Inflammatory macrophage treated with lipopolysaccharide for 1 hour (primary cell): ENCODE measurements at regions not wholly inside any gene's neighbourhood (a gene's known extent, or its start where the extent isn't known, plus 50 kb on each side); places are given as distances from the start of the nearest gene placed in this dataset.

Experiments used
- DNase-seq, 2 donors: peaks; one replicate each; pipeline ENCODE4 v3.0.0-alpha.2; 2020 to 2022

DNA sequence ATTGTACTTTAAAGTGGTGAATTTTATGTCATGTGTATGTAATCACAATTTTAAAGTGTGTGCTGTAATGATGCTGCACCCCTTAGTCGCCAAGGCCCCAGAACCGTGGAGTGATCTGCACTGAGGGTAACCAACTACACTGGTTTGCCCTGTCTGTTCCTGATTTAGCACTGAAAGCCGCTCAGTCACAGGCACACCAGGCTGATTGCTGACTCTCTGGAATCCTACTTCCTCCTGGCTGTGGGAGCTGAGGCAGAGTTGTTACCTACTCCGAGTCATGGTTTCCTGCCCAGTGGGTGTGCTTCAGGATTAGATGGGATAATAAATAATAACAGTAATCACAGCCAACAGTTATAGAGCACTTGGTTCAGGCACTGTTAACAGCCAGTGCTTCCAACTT is 645.4 kb downstream of the BCOR start:
- peak; percentile 14 to 55 for DNase-seq

DNA sequence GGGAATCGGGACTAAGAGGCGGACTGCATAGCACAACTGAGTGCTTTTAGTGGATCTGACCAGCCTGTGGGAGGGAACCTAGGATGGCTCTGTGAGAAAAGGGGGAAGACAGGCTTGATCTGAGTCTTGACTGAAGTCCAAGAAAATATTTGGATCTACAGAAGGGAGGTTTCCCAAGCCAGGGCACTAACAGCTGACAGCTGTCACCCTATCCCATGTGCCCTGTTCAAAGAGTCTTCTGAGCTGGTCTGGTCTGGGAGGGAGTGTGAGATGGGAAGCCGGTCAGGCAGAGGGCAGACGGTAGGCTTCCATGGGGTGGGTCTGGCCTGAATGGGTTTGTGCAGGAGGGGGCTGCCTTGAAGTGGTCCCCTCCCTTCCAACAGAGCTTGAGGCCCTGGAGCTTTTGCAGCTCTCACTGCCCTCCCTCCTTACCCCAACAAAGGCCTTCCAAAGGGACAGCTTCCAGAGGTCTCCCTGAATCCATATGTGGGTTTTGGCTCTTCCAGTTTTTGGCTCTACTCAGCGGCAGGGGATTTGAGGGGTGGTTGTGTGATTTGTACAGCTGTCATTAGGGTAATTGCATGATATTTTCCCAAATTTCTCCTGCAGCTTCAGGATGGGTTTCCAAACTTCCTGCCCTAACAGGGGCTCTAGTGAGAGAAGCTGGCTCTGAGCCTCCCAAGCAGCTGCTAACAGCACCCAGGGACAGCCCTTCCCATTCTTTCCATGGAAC is 643.7 kb downstream of the BCOR start:
- DNase-seq = no peak

DNA sequence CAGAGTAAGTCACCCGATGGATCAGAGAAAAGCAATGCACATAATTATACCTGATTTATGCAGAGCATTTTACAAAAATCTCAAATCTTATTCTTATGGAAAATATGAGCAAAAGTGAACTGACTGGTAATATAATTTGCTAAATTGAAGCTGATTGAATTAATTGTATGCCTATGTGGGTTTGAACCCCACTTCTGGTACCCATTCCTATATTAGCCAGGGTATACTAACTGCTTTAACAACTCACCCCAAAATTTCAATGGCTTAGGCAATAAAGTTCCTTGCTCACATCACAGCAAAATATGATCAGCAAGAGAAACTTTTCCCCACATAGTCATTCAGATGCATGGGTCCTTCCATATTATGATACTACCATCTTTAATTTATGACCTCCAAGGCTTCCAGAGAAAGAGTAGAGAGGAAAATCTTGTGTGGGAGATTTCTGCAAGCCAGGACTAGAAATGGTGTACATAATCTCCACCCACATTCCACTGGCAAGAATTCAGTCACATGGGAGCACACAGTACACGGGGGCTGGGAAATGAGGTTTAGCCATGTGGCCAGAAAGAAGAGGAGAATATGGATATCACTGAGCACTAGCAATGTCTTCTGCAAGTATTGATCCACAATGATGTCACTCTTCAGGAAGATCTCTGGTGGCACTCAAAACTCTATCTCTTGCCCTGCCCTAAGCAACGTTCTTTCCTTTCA is 640.7 kb downstream of the BCOR start:
- DNase-seq = no peak

DNA sequence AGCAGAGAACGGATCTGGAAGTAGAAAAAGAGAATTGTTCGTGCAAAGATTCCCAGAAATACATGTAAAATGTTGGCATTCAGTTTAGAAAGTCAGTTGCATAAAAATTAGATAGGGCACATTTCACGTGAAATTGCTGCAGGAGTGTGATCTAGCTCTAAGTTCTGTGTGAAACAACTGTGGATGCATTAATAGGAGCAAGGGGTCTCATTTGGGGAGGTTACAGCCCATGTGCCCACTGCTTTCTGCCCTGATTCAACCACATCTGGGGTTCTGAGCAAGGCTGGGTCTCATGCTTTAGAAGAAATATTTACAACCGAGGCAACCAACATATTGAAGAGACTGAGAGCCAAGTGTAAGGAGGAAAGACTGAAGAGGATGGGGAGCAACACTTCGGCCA is 639.0 kb downstream of the BCOR start:
- DNase-seq = no peak

DNA sequence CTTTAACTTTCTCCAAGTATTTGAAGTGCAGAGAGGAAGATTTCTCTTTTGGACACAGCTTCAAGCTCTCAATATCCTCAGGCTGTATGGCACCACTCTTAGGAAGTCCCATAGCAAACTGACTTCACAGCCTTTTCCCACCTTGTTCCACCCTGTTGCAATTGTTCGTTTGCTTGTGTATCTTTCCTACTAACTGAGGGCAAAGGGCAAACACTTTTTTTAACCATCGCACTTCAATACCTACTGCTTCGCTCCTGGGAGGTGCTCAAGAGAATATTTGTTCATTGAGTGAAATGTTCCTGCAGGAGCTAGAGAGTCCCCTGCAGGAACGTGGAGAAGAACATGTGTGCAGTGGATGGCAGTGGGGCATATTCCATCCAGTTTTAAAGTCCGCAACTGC is 638.6 kb downstream of the BCOR start:
- DNase-seq = no peak

DNA sequence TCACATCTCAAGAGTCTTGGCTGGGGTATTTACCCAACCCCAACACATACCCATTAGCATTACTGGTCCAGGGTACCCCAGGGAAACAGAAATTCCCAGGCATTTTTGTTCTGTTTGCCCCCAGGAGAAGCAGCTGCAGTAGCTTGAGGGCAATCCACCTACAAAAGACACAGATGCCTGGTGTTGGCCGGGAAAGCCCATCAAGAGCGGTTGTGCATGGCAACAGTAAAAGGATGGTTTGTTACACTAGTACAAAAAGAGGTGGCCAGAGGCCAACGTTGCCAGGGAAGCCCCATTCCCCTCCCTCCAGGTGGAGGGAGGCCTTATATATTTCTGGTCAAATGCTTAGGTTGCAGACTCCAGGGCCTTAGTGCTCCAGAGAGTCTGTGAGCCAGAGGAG is 637.8 kb downstream of the BCOR start:
- DNase-seq = no peak

DNA sequence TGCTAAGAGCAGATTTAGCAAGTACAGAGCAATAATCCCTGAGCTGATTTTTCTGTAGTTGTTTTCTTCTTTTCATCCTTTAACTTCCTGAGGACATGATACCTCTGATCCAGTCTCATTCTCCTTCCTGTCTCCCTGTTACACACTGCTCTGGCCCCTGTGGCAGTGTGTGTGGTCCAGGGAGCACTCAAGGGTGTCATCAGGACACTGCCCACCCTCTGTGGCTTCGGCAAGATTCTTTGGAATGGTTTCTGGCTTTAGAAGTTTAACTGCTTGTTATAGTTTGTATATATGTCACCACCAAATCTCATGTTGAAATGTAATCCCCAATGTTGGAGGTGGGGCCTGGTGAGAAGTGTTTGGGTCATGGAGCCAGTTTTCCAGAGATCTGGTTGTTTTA is 637.3 kb downstream of the BCOR start:
- no peak for DNase-seq

DNA sequence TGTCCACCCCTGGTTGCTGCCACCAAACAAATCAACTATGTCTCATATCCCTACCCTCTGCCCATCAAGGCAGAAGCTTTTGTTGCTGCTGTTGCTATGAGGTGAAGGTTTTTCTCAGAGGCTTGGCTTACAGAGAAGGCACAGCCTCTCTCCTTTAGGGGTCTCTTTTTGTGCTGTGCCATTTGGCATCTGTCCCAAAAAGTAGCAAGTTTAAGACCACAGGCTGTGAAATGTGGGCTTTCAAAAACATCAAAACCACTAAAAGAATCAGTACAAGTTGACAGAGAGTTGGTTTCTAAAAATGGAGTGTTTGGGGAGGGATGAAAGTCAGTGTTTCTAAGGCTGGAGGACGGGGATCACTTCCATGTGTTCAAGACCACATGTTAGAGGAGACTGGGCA is 634.9 kb downstream of the BCOR start:
- DNase-seq = no peak

DNA sequence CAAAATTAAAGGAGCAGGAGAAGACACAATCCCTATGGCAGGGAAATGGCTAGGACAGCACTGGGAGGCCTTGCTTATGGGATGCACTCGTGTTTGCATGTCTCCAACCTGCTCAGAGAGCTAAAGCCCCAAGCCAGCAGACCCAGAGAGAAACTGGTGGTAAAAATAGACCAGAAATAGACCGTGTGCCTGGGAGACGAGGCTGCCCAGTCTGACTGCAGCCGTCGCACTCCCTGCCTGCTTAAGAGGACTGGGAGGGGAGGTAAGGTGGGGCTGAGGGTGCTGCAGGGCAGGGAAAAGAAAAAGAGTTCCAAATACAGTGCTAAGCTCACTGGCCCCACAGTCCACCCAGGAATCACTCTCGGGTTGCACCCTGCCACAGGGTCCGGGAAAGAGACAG is 633.5 kb downstream of the BCOR start:
- DNase-seq = no peak

DNA sequence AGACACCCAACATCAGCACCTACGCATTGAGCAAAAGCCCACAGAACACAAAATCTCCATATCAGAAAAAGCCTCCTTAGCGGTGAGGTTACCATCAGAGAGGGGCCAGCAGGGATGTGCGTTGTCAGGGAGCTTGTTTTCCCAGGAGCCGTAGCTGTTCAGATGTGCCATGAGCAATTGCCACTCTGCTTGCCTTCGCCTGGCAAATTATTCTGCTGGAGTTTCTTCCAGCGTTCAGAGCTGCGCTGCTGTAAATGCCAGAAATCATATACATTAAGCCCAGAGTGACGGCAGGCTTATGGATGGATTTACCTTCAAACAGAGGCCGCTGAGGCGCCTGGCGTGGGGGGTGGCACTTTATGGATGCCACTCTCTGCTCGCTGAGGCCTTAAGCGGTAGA is 632.3 kb downstream of the BCOR start:
- DNase-seq = no peak

DNA sequence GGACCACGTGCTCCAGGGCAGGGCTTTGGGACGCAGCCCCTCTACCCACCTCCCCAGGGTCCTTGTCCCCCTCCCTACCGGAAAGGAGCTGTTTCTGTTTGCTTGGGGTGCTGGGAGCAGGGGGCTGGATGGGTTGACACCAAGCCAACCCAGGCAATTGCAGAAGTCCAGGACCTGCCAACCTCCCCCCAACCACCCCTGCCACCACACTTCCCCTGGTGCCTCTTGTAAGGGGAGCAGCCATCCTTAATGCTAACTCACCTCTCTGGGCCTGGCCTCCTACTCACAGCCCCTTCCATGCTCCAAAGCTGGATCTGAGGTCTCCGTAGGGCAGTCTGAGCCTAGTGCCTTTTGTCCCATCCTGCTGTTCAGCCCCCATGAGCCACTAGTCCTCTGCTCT is 631.9 kb downstream of the BCOR start:
- no peak for DNase-seq

DNA sequence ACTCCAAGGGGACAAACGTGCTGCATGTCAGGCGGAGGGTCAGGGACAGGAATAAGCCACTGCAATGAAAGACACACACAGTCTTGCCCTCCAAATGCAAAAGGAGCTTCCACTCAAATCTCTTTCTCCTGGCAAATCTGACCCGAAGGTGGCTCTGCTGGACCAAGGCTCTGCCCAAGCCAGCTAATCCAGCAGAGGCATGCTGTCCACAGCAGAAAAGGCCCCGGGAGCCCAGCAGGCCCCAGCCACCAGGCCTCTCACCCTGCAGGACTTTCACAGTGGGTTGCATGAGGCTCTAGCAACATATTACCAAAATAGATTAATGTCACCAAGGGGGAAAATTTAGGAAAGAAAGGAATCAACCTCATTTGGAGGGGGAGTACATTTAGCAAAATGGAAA is 628.6 kb downstream of the BCOR start:
- no peak for DNase-seq

DNA sequence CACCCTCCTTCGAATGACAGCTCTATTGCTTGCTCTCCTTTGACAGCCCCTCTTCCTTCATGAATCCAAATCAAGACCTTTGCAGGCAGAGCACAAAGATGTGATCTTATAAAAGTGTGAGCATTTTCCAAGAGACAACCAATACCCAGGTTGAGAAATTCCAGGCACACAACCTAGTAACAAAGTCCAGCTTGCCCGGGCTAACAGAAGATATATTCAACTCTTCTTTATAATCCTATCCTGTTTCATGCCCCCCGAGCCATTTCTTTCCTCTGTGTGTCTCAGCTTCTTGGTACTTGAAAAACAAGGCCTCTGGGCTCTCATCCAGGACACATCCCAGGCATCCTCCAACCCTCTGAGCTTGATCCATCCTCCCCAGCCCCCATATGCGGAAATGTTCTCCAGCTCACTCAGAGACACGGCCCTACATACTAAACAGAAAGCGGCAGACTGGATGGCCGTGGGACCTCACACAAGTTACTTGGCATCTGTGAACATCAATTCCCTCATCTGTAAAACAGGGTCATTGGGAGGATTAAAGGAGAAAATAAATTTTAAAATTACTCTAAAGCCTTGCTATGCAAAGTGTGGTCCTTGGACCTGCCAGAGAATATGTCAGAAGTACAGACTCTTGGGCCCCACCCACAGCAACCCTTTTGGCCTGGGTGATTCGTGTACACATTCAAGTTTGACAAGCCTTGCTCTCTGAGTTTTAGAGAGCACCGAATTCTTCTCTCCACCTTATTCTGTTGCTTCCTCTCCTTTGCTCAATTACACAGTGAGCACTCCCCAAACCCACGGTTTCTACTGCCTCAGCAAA is 627.0 kb downstream of the BCOR start:
- DNase-seq = no peak

DNA sequence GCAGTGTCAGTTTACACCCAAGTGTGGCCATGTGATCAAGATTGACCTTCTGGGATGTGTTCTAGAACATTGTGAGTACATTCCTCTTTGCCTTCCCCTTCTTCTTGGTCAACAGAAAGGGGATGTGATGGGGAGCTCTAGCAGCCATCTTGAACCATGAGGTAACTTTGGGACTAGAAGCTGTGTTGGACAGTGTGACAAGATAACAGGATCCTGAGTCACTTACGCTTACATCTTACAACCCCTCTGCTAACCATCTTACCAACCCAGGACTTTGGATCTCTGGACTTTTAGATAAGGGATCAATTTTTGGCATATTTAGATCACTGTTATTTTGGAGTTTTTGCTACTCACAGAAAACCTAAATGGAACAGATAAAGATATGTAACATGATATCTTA is 625.6 kb downstream of the BCOR start:
- no peak for DNase-seq

DNA sequence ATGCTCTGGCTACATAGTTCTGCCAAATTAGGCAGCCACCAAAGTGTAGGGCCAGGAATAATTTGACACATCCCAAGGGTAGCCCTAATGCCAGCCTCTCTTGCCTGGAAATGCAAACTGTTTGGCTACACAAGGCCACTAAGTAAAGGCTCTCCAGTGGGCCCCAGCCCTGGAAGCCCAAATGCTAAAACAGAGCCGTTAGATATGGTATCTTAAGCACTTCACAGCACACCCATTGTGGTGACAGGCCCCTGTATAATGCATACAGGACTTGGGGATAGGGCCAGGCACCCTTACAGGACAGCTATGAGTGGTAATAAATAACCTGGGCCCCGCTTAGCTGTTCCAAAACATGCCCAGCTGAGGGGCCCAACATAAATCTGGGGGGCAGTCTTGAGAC is 623.9 kb downstream of the BCOR start:
- no peak for DNase-seq

DNA sequence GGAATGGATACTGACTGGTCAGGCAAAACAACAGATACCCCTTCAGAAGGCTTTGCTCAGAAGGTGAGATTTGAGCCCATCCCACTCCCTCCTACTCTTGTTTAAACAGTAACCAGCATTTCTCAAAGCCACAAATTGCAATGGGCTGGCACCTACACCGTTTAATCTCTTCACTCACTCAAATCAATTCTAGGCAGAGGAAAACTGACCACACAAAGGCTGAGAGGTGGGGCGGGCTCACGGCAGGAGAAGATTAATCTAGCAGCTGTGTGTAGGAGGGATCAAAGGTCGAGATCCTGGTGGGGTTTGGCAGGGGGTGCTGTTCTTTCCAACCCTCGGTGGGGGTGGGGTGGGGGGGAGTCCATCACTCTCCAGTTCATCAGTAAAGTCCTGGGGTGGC is 622.4 kb downstream of the BCOR start:
- DNase-seq = no peak

DNA sequence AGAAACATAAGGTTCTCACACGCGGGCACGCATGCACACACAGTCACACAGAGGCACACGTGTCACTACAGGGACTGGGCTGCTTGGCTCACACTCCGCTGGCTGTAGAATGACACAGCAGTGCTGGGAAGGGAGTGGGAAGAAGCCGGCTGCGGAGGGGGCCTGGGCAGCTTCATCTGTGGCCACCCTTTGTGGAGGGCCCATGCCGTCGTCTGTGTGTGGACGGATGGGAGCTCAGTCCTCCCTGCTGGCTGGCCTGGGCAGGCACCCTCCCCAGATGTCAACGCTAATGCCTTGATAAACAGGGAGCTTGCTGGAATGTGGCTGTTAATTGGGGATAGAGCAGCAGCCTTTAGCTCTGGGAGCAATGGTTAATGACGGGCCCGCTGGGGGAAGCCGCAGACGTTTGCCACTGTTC is 621.1 kb downstream of the BCOR start:
- no peak for DNase-seq

DNA sequence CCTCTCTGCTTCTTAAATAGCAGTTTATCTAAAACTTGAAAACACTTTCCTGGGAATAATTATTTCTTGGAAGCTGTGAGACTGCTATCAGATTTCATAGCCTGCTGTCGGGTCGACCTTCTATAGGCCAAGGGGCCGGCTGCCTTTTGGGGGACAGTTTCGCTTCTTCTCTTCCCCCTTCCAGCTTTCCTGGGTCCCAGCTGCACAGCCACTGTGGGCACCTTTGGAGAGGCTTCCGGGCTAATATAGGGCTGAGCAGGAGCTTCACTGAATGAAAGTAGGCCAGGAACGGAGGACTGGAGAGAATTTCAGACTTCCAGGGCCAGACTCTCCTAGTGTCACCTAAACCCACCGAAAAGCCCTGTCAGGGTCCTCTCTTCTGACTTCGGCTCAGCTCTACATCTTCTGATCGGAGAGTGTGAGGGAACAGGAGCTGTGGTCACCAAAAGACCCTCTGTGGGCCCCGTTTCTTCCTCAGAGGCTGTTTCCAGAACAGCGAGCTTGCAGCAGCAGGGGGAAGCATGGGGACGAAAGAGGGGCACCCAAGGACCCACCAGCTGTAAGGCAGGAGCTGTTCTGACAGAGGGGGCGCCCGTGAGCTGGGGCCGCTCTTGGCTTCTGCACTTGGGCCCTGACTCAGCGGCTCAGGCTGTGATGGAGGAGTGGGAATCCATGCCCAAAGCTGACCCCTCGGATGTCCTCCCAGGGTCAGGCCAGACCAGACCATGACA is 620.6 kb downstream of the BCOR start:
- no peak for DNase-seq

DNA sequence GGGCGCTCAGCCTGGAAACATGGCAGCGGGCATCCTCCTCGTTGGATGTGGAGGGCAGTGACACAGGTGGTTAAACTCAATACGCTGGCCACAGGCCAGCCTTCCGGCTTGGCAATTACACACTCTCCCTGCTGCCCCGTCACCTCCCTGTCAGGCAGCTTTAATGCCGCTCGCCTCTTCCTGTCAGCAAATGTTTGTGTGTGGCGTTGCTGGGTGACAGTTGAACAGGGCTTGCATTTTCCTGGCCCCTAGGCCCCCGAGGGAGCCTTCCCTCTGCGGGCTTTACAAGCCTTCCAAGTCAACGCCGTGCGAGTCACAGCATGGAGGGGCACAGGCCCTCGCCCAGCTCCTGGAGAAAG is 620.0 kb downstream of the BCOR start:
- DNase-seq = no peak

DNA sequence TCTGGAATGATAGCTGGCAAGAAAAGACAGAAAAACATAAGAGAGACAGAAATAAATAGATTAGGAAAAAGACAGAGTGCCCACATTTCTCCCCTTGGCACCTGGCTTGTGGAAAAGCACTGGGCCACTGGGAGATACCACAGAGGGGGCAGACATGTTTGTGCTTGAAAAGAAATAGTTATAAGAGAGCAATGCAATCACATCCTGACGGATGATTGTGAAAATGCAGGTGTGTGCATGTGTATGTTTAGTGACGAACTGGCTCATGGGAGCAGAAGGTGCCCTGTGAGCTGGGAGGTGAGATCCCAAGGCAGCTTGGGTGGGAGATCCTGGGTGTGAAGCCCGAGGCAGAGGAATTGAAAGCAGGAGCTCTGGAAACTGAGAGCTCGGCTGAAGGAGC is 617.9 kb downstream of the BCOR start:
- DNase-seq = no peak

DNA sequence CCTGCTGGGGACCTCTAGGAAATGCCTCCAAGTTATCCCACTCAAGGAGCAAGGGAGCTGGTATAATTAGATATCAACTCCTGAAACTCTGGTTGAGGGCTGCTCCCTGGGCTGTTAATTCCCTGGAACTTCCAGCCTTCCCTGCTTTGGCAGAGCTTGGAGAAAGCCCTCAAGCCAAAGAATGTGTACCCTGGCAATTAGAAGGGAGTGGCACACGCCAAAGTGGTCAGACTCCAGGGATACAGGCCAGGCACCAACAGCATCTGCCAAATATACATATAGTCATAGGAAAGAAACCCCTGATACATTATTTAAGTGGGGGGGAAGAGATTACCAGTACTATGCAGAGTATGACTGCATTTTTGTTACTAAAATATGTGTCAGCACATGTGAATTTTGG is 616.8 kb downstream of the BCOR start:
- DNase-seq = no peak

DNA sequence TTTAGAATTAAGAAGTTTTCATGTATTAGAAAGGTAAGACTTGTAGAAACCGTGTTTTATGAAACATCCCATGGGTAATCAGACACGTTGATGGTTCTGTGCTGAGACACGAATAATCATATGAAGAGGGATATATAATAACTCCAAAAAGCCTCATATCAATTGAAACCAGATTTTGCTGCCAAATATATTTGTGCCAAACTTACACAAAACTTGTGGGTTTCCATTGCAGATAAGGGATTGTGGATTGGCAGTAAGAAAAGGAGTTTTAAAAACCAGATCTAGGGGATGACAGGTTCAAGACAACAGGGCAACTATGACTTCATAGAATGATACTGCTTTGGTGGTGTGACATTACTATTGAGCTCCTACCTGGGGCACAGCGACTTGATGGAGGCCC is 616.1 kb downstream of the BCOR start:
- no peak for DNase-seq
